IgD-negative memory B cell (primary cell): ENCODE measurements at regions not wholly inside any gene's neighbourhood (a gene's known extent, or its start where the extent isn't known, plus 50 kb on each side); places are given as distances from the start of the nearest gene placed in this dataset.

ENCODE experiments used
- H3K27ac Mint-ChIP-seq, 3 donors: one replicate each; pipeline ENCODE4 v1.8.0; 2020 to 2022; ENCODE audit warnings: mild to moderate bottlenecking in 3 of 3, mixed read lengths in 3 of 3, moderate library complexity in 1 of 3
- H3K27me3 Mint-ChIP-seq: one replicate; pipeline ENCODE4 v1.8.0; 2021; ENCODE audit warnings: mixed read lengths
- H3K36me3 Mint-ChIP-seq: one replicate; pipeline ENCODE4 v1.8.0; 2020; ENCODE audit warnings: mild to moderate bottlenecking, mixed read lengths
- H3K4me1 Mint-ChIP-seq, 3 donors: one replicate each; pipeline ENCODE4 v1.8.0; 2020 to 2022; ENCODE audit warnings: mixed read lengths in 3 of 3, mild to moderate bottlenecking in 1 of 3
- H3K4me3 Mint-ChIP-seq, 4 donors: one replicate each; pipeline ENCODE4 v1.8.0; 2020 to 2022; ENCODE audit warnings: mild to moderate bottlenecking in 4 of 4, mixed read lengths in 4 of 4, moderate library complexity in 3 of 4
- H3K9me3 Mint-ChIP-seq, 3 donors: one replicate each; pipeline ENCODE4 v1.8.0; 2020 to 2021; ENCODE audit warnings: mixed read lengths in 3 of 3, mild to moderate bottlenecking in 1 of 3

DNA sequence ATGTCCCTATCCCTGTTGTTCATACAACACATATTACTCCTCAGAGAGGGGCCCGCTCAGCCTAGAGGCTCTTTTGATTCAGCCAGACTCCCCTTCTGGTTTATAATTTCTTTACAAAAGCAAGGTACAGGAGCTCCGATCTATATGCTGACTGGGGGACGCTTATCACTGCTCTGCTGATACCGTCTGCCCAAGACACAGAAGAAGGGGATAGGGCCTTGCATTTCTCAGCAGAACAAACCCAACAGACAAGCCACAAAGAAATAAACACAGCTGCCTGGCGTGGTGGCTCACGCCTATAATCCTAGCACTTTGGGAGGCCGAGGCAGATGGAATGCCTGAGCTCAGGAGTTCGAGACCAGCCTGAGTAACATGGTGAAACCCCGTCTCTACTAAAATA lies 109.9 kb upstream of the AKIP1 start:
- Mint-ChIP-seq H3K36me3 (peaks cover 1% of the 10 kb centered on the region), H3K27ac (no peak overlapping the region), H3K4me3 (no peak overlapping the region), H3K27me3 (peaks cover 5% of the 10 kb centered on the region), H3K4me1 (no peaks in the 10 kb centered on the region), H3K9me3 (no peaks in the 10 kb centered on the region)

DNA sequence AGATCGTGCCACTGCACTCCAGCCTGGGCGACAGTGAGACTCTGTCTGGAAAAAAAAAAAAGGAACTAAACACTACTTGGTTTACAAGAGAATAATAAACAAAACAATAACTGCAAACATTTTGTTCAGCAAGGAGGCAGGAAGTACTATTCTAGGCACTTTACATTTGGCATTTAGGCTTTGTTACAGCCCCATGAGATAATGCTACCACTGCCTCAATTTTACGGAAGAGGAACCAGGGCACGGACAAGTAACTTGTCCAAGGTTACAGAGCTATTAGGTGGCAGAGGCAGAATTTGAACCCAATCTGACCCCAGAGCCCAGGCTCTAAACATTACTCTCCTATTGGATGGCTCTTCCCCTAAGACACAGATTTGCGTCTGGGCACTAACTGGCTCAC lies 108.7 kb upstream of the AKIP1 start:
- H3K27me3 Mint-ChIP-seq = peaks cover 5% of the 10 kb centered on the region

DNA sequence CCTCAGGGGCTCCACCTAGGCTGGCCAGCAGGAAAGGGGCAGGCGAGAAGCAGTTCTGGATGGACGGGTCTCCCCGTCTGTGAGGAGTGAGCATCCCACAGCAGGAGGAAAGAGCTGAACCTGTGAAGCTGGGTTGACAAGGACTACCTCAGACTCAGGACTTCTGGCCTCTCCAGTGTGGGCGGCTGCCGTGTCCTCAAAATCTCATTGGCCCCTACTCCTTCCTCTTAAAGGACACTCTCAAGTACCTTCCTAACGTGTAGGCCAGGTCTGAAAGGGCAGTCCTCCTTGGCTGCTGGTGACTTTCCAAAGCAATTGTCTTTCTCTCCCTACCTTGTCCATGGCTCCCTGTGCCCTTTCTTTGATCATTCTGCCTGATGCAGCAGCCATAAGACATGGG lies 107.0 kb upstream of the AKIP1 start:
- no peaks in the 10 kb centered on the region for H3K4me1 Mint-ChIP-seq
- no peak overlapping the region for H3K27ac Mint-ChIP-seq

More for the DNA sequence above, 108.7 kb upstream of the AKIP1 start:
- H3K36me3 Mint-ChIP-seq = peaks cover 1% of the 10 kb centered on the region
- H3K4me1 Mint-ChIP-seq = no peaks in the 10 kb centered on the region
- H3K9me3 Mint-ChIP-seq = no peaks in the 10 kb centered on the region
- no peak overlapping the region for H3K27ac Mint-ChIP-seq
- H3K4me3 Mint-ChIP-seq = no peak overlapping the region

DNA sequence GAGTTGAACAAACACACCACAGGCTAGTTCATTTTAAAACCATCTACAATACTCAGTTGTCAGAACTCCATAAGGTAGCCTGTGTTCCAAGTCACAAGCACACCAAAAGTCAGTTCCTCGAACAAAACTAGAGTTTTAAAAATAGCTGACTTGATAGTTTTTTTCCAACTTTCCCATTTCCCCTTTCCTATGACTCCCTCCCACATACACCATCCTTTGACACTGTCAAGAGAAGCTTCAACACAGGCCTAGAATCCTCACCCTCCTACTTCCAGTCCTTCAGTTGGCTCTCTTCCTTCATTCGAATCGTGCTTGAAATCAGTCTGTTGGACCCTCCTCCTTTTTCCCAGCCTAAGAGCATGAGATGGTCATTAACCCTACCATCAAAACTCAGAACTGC lies 105.7 kb upstream of the AKIP1 start:
- H3K27me3 Mint-ChIP-seq = peaks cover 10% of the 10 kb centered on the region
- H3K9me3 Mint-ChIP-seq = no peaks in the 10 kb centered on the region
- no peaks in the 10 kb centered on the region for H3K36me3 Mint-ChIP-seq
- no peak overlapping the region for H3K4me3 Mint-ChIP-seq
- peaks cover 0 to 3% (median 2%) of the 10 kb centered on the region in 3 donors for H3K4me1 Mint-ChIP-seq
- no peak overlapping the region for H3K27ac Mint-ChIP-seq

More for the DNA sequence above, 107.0 kb upstream of the AKIP1 start:
- H3K27me3 Mint-ChIP-seq = peaks cover 2% of the 10 kb centered on the region
- H3K36me3 Mint-ChIP-seq = peaks cover 1% of the 10 kb centered on the region
- H3K9me3 Mint-ChIP-seq = no peaks in the 10 kb centered on the region
- peak overlapping the region in 1 of 4 donors; percentile 47 for H3K4me3 Mint-ChIP-seq

DNA sequence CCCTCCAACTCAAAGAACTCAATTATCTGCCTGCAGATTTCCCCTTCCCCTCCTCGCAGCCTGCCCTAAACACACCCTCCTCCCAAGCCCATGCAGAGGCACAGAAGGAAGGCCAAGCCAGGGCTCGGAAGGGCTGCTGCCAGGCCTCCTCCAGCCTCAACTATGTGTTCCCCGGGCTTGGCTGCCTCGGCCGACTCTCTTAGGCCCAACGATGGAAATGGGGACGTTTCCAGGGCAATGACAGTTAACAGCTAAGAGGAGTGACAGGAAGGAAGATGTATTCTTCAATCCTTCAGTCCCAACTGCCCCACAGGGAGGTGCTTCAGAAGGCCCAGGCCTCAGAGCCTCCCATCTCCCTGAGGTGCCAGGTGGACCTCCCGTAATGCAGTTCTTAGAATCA lies 104.0 kb upstream of the AKIP1 start:
- peaks cover 0 to 7% (median 2%) of the 10 kb centered on the region in 3 donors for H3K4me1 Mint-ChIP-seq
- H3K27ac Mint-ChIP-seq = no peak overlapping the region
- no peaks in the 10 kb centered on the region for H3K9me3 Mint-ChIP-seq
- no peak overlapping the region for H3K4me3 Mint-ChIP-seq
- H3K36me3 Mint-ChIP-seq = no peaks in the 10 kb centered on the region
- peaks cover 18% of the 10 kb centered on the region for H3K27me3 Mint-ChIP-seq

DNA sequence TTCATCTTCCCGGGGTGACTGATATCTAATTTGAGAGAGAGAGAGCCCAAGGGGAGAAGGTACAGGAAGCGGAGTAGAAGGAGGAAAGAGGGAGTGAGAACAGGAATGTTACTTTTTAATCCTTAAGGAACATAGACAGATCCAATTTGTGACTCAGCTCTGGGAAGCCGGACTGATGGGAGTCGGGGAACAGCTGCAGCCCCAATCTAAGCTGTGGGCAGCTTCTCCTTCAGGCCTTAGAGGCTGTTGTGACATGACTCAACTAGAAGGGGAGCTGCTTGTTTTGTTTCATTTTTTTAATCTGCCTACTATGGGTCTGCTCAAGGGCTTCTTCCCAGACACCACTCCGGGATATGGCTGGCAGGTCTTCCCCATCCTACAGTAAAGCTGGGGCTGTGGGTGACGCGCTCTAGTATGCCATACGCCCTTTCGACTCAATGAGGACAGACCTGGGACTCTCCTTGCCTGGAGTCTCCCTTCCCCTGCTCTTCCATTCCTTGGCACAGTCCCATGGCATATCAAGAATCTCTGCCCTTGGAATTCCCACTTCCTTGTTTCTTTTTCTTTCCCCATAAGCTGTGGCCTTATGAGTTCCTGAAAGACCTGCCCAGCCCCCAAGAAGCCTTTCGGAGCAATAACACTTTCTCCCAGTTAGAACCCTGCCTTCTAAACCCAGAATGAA lies 103.3 kb upstream of the AKIP1 start:
- H3K27me3 Mint-ChIP-seq = peaks cover 18% of the 10 kb centered on the region
- no peak overlapping the region for H3K4me3 Mint-ChIP-seq
- H3K4me1 Mint-ChIP-seq = peaks cover 0 to 7% (median 2%) of the 10 kb centered on the region in 3 donors
- no peak overlapping the region for H3K27ac Mint-ChIP-seq
- no peaks in the 10 kb centered on the region for H3K36me3 Mint-ChIP-seq
- no peaks in the 10 kb centered on the region for H3K9me3 Mint-ChIP-seq

DNA sequence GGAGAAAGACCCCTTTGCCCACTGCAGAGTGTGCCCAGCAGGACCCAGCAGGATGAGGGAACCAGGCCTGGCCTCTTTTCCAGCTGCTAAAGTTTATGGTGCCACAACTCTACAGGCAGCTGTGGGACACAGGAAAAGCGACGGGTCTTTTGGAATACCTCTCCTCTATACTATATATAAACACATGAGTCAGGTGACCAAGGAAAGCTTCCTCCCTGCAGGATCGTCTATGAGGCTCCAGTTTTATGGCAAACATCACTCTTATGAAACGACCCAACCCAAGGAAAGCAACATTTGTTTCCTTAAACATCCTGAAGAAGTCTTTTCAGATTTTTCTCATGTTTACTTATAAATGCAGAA lies 102.8 kb upstream of the AKIP1 start:
- Mint-ChIP-seq H3K27me3 (peaks cover 18% of the 10 kb centered on the region), H3K9me3 (no peaks in the 10 kb centered on the region), H3K4me1 (peaks cover 0 to 8% (median 2%) of the 10 kb centered on the region in 3 donors), H3K27ac (no peak overlapping the region), H3K36me3 (no peaks in the 10 kb centered on the region), H3K4me3 (no peak overlapping the region)

DNA sequence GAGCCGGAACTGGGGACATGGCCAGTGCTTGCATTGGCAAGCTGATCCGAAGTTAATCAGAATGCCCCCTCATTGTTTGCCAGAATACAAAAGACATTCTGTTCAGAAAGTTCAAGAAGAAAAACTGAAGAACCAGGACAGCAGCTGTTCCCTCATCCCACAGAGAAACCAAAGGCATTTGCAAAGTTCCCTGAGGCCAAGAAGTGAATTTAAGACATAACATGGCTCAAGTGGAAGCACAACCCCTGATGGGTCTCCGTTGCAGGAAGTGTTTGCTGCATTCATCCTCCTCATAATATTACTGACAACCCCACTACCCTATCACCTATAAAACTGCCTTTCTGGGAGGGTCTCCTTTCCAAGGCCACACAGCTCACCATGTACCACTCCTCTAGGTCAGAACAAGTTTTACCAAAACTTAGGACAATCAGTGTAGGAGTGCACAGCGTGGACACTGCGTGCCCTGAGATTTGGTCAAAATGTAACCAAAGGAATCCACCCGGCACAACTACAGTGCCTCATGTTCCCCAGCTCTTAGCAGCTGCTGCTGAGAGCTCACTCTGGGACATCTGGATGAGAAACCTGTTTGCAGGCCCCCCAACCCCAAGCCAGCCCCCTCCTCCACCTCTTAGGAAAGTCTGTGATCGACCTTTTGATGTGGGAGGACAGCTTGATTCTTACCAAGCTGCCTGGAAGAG lies 101.6 kb upstream of the AKIP1 start:
- peak overlapping the region in 1 of 4 donors; percentile 37 for H3K4me3 Mint-ChIP-seq
- no peaks in the 10 kb centered on the region for H3K9me3 Mint-ChIP-seq
- H3K4me1 Mint-ChIP-seq = peaks cover 0 to 10% (median 2%) of the 10 kb centered on the region in 3 donors
- no peak overlapping the region for H3K27ac Mint-ChIP-seq
- H3K27me3 Mint-ChIP-seq = peaks cover 18% of the 10 kb centered on the region
- no peaks in the 10 kb centered on the region for H3K36me3 Mint-ChIP-seq

DNA sequence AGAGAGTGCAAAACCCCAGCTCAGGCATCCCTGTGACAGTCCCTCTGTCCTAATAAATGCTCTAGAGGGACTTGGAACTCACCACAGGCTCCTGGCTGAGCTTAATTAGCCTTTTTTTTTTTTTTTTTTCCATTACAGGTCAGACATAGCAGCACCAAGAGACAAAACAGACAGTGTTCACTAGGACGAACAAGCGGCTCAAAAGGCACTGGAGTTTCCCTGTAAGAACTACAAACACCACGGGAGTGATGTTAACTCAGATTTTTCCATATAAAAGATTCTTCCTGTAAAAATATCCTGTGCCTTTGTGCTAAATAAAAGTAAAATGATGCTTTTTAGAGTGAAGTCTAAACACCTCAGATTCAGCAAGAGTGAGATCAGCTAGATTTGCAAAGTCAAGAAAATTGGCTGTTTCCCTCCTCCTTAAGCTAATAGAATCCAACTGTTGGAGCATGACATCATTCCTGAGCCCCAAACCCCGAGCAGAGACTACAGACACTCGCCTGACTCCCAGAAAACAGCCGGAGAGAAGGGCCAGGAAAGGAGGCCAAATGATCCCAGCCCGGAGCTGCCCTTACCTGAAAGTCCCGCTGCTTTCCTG lies 101.0 kb upstream of the AKIP1 start:
- peaks cover 18% of the 10 kb centered on the region for H3K27me3 Mint-ChIP-seq

DNA sequence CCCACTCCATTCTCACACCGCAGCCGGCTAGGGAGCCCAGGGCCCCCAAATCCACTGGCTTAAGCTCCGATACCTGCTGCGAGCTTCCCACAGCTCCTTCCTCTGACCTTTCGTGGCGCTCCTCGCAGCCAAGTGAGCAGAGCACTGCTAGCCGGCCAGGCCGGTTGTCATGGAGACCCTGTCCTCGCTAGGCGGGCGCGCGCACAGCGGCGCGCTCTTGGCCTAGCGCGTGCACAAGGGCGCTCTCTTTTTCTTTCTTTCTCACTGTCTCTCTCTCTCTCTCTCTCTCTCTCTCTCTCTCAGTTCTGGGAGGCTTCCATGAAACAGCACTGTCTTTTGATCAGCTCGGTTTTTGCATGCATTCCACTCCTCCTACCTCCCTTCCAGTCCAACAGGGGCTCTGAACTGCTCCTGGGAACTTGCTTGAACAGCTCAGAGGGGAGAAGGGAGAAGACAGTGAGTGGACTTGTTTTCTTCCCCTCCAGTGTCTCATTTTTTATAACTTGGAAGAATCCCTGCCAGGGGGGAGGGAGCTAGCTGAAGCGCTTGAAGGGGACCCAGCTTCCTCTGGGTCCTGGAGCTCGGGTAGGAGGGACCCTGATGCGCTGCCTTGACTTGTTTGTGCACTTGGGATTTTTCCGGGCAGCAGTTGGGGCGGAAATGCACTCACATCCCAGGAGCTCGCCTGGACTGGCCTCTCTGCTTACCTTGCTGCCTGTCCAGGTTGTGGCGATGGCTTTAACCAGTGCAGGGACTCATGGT lies 100.3 kb upstream of the AKIP1 start:
- Mint-ChIP-seq H3K4me1 (peaks cover 0 to 10% (median 2%) of the 10 kb centered on the region in 3 donors), H3K9me3 (no peaks in the 10 kb centered on the region), H3K36me3 (no peaks in the 10 kb centered on the region), H3K27ac (peak overlapping the region in 1 of 3 donors; percentile 40), H3K4me3 (peak overlapping the region in 3 of 4 donors; percentile 6 to 61 (median 51)), H3K27me3 (peaks cover 16% of the 10 kb centered on the region)

More for the DNA sequence above, 101.0 kb upstream of the AKIP1 start:
- H3K36me3 Mint-ChIP-seq = no peaks in the 10 kb centered on the region
- peaks cover 0 to 10% (median 2%) of the 10 kb centered on the region in 3 donors for H3K4me1 Mint-ChIP-seq
- peak overlapping the region in 1 of 3 donors; percentile 40 for H3K27ac Mint-ChIP-seq
- H3K9me3 Mint-ChIP-seq = no peaks in the 10 kb centered on the region
- H3K4me3 Mint-ChIP-seq = peak overlapping the region in 2 of 4 donors; percentile 6 to 51

DNA sequence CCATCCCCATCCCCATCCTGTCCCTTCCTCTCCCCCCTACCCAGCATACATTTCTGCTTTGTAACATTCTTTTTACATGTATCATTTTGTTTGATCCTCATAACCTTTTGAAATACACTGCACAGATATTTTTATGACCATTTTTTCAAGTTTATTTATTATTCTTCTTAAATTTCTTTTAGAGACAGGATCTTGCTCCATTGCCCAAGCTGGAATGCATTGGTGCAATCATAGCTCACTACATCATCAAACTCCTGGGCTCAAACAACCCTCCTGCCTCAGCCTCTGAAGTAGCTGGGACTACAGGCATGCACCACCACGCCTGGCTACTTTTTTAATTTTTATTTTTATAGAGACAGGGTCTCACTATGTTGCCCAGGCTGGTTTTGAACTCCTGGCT lies 99.4 kb upstream of the AKIP1 start:
- Mint-ChIP-seq H3K27me3 (peaks cover 16% of the 10 kb centered on the region), H3K9me3 (no peaks in the 10 kb centered on the region), H3K36me3 (no peaks in the 10 kb centered on the region), H3K27ac (no peak overlapping the region), H3K4me1 (peaks cover 0 to 10% (median 2%) of the 10 kb centered on the region in 3 donors), H3K4me3 (no peak overlapping the region)

DNA sequence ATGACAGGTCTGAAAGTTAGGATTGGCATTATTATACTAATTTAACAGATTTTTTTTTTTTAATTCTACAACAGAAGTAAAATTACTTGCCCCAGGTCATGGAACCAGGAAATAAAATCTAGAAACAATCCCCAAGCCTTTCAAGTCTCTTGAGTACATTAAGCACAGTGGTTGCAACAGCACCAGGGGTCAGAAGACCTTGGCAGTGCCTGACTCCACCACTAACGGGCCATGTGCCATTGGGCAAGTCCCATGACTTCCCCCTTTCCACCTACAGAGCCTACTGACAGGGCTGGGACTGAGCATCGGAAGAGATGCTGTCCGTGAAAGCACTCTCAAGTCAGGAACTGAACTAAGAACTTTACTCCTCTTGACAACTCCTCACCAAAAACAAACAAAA lies 98.6 kb upstream of the AKIP1 start:
- no peak overlapping the region for H3K27ac Mint-ChIP-seq
- peaks cover 0 to 10% (median 2%) of the 10 kb centered on the region in 3 donors for H3K4me1 Mint-ChIP-seq
- H3K9me3 Mint-ChIP-seq = no peaks in the 10 kb centered on the region
- H3K27me3 Mint-ChIP-seq = peaks cover 16% of the 10 kb centered on the region
- H3K36me3 Mint-ChIP-seq = no peaks in the 10 kb centered on the region
- H3K4me3 Mint-ChIP-seq = no peak overlapping the region

DNA sequence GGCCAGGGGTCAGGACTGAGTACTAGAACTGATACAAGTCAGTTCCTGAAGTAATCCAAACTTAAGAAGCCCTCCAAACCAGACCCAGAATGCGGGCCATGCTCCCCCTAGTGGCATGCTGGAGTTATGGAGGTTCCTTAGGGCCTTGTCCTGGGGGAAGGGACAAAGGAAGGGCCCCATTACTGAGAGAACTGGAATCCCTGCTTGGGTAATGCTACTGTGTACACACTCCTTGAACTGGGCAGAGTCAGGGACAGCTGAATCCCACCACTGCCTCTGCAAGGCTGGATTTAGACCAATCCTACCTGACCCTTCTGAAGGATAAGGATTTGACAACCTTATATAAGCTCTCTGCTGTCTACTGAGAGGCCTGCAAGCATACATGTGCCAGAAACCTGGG lies 97.3 kb upstream of the AKIP1 start:
- no peak overlapping the region for H3K27ac Mint-ChIP-seq
- H3K27me3 Mint-ChIP-seq = peaks cover 16% of the 10 kb centered on the region
- H3K9me3 Mint-ChIP-seq = no peaks in the 10 kb centered on the region
- H3K36me3 Mint-ChIP-seq = no peaks in the 10 kb centered on the region
- H3K4me1 Mint-ChIP-seq = peaks cover 0 to 10% (median 2%) of the 10 kb centered on the region in 3 donors
- no peak overlapping the region for H3K4me3 Mint-ChIP-seq

DNA sequence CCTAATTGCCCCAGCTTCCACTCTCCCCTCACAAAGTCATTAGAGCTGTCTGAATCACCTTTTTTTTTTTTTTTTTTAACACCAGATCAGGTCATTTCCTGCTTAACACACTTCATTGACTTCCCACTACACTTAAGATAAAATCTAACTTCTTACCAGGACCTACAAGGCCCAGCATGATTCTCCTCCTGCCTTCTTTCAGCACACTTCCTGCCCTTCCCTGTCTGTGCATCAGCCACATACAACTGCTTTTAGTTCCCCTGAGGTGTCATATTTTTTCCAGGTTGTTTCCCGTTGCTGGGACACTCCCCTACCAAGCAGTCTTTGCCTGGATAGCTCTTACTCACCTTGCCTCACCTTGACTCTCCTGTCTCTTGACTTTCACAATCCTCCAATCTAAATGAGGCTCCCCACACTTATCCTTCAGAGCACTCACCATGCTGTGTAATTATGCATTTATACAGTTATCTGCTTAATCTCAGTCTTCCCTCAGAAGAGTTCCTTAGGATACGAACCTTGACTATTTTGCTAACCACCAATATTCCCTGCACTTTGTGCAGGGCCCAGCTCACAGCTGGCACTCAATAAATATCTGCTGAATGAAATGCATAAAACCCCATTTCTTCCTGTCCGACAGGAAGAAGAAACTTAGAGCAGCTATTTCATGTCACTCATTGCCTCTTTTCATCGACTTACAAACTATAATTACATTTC lies 96.6 kb upstream of the AKIP1 start:
- Mint-ChIP-seq H3K9me3 (no peaks in the 10 kb centered on the region), H3K36me3 (no peaks in the 10 kb centered on the region), H3K4me3 (no peak overlapping the region), H3K27me3 (peaks cover 14% of the 10 kb centered on the region), H3K27ac (no peak overlapping the region), H3K4me1 (peaks cover 0 to 10% (median 2%) of the 10 kb centered on the region in 3 donors)
